ENCODE measurements at regions not wholly inside any gene's neighbourhood (a gene's known extent, or its start where the extent isn't known, plus 50 kb on each side); places are given as distances from the start of the nearest gene placed in this dataset.

DNA sequence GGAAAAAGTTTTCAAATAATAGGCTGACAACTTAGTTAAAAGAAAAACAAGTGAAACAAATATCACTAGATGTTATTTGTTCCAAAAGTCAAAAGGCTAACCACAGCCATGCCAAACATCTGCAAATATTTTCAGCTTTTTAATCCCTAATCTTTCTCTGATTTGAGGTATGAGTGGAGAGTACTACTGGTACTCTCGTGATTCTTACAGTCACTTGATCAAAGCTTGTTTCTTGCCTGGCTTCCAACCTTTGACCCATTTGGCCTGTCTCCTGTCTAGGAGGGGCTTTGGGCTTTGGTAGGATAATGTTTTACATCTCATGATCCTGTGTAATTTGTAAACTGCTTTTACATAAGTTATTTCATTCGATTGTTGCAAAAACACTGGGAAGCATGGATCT lies 301.8 kb upstream of the SORL1-AS1 start:
- H3K36me3 ChIP-seq (ENCODE audit: control insufficient read depth, insufficient read depth, low read length): no peaks in the 10 kb centered on the region
- no peaks in the 10 kb centered on the region for H3K27me3 ChIP-seq (ENCODE audit: control insufficient read depth, insufficient read depth, low read length)
- peaks cover 31% of the 10 kb centered on the region for H3K4me1 ChIP-seq (ENCODE audit: control insufficient read depth, insufficient read depth, low read length)
- H3K9me3 ChIP-seq (ENCODE audit: control insufficient read depth, insufficient read depth, low read depth, low read length): no peaks in the 10 kb centered on the region
- no peak overlapping the region for H3K9ac ChIP-seq (ENCODE audit: low read length)
- H3K27ac ChIP-seq (ENCODE audit: low read depth, low read length): no peak overlapping the region
- no peak overlapping the region for H3K4me3 ChIP-seq (ENCODE audit: low read depth, low read length)

DNA sequence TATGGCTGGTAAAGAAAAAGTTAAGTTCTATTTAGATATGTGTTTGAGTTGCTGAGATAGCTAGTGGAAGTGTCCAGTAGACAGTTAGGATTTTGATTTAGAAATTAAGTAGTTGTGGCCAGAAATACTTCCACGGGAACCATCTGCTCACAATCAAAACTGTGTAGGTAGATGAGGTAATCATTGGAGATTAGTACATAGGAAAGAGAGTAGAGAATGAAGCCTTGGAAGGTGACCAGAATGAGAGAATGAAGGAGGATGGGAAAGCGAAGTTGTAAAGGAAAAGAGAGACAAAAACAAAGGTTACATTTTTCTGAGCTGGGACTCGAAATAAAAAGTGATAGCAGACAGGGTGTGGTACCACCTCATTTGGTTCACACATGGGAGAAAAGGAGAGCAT lies 296.9 kb upstream of the SORL1-AS1 start:
- no peak overlapping the region for H3K9ac ChIP-seq (ENCODE audit: low read length)
- no peaks in the 10 kb centered on the region for H3K27me3 ChIP-seq (ENCODE audit: control insufficient read depth, insufficient read depth, low read length)
- no peak overlapping the region for H3K4me3 ChIP-seq (ENCODE audit: low read depth, low read length)
- no peaks in the 10 kb centered on the region for H3K9me3 ChIP-seq (ENCODE audit: control insufficient read depth, insufficient read depth, low read depth, low read length)
- H3K36me3 ChIP-seq (ENCODE audit: control insufficient read depth, insufficient read depth, low read length): no peaks in the 10 kb centered on the region
- no peak overlapping the region for H3K27ac ChIP-seq (ENCODE audit: low read depth, low read length)
- H3K4me1 ChIP-seq (ENCODE audit: control insufficient read depth, insufficient read depth, low read length): no peaks in the 10 kb centered on the region

DNA sequence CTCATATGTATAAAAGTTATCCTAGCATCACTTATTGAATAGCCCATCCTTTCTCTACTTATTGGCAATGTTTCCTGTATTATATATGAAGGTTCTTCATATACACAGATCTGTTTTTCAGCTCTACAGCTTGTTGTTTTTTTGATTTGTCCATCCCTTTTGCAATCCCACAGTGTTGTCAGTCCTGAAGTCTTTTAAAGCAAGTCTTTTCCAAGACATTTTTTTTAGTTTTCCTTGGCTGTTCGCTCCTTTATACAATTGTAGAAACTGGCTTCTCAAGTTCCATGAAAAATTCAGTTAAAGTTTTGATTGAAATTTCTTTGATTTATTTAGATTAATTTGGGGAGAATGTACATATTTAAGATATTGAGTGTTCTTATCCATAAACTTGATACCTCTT lies 295.3 kb upstream of the SORL1-AS1 start:
- H3K9ac ChIP-seq (ENCODE audit: low read length): no peak overlapping the region
- H3K4me1 ChIP-seq (ENCODE audit: control insufficient read depth, insufficient read depth, low read length): no peaks in the 10 kb centered on the region
- no peaks in the 10 kb centered on the region for H3K36me3 ChIP-seq (ENCODE audit: control insufficient read depth, insufficient read depth, low read length)
- no peak overlapping the region for H3K4me3 ChIP-seq (ENCODE audit: low read depth, low read length)
- H3K27ac ChIP-seq (ENCODE audit: low read depth, low read length): no peak overlapping the region
- H3K27me3 ChIP-seq (ENCODE audit: control insufficient read depth, insufficient read depth, low read length): no peaks in the 10 kb centered on the region
- H3K9me3 ChIP-seq (ENCODE audit: control insufficient read depth, insufficient read depth, low read depth, low read length): peaks cover 7% of the 10 kb centered on the region

DNA sequence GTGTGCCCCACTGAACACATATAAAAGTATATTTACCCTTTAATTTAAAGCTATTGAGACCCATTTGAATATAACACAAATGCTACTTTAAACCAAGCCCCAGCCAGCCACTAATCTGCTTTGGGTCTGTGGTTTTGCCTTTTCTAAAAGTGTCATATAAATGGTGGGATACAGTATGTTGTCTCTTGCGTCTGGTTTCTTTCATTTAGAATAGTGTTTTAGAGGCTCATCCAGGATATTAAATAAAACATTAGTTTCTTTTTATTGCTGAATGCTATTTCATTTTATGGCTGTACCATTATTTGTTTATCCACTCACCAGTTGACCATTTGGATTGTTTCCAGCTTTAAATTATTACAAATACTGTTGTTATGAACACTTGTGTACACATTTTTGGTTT lies 290.5 kb upstream of the SORL1-AS1 start:
- Histone ChIP-seq H3K36me3 (ENCODE audit: control insufficient read depth, insufficient read depth, low read length) (no peaks in the 10 kb centered on the region), H3K9ac (ENCODE audit: low read length) (no peak overlapping the region), H3K4me1 (ENCODE audit: control insufficient read depth, insufficient read depth, low read length) (no peaks in the 10 kb centered on the region), H3K4me3 (ENCODE audit: low read depth, low read length) (no peak overlapping the region), H3K27ac (ENCODE audit: low read depth, low read length) (no peak overlapping the region), H3K9me3 (ENCODE audit: control insufficient read depth, insufficient read depth, low read depth, low read length) (peaks cover 7% of the 10 kb centered on the region), H3K27me3 (ENCODE audit: control insufficient read depth, insufficient read depth, low read length) (no peaks in the 10 kb centered on the region)

DNA sequence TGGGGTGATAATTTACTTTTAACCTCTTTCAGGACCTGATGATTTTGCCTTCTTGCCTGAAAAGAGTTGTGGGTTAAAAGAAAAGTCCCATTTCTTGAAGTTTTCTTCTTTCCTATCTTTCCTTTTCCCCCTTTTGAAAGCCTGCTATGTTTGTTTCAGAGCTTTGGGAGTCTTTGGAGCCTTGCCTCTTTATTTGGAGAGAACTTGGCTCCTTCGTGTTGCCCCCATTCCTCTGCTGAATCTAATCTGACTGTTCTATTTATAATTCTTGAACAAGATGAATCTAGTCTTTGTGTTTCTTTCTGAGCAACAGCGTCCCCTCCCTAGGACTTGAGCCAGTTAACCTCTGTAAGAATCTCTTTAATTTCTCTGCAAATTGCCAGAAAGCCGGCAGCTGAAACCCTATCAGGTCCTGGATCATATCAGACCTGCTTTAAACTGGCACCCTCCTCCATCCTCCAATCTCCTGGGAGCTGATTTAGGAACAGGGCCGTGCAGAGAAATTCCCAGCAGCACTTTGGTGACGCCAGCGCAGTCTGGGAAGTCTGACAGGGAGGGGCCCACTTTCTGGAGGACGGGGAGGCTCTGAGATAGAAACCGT lies 289.1 kb upstream of the SORL1-AS1 start:
- no peaks in the 10 kb centered on the region for H3K27me3 ChIP-seq (ENCODE audit: control insufficient read depth, insufficient read depth, low read length)
- no peak overlapping the region for H3K4me3 ChIP-seq (ENCODE audit: low read depth, low read length)
- H3K9ac ChIP-seq (ENCODE audit: low read length): no peak overlapping the region

DNA sequence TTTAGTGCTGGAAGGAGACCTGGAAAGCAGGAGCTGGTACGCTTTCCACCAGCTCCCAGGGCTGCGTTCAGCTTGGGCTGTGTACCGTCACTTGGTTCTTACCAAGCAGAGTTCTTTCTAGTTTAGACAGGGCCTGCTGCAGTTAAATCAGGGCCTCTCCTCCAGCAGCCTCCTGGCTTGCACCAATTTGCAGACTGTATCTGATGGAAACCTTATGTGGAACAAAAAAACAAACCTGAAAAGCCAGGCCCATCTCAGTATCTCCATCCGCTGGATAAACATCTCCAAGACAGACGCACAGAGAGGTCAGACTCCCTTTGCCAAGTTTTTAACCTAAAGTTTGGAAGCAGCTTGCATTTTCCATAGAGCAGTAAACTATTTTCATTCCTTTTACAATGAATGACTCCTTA lies 288.6 kb upstream of the SORL1-AS1 start:
- Histone ChIP-seq H3K4me1 (ENCODE audit: control insufficient read depth, insufficient read depth, low read length) (no peaks in the 10 kb centered on the region), H3K36me3 (ENCODE audit: control insufficient read depth, insufficient read depth, low read length) (no peaks in the 10 kb centered on the region), H3K9me3 (ENCODE audit: control insufficient read depth, insufficient read depth, low read depth, low read length) (peaks cover 7% of the 10 kb centered on the region), H3K4me3 (ENCODE audit: low read depth, low read length) (no peak overlapping the region), H3K27ac (ENCODE audit: low read depth, low read length) (no peak overlapping the region), H3K9ac (ENCODE audit: low read length) (no peak overlapping the region), H3K27me3 (ENCODE audit: control insufficient read depth, insufficient read depth, low read length) (no peaks in the 10 kb centered on the region)

More for the DNA sequence above, 289.1 kb upstream of the SORL1-AS1 start:
- Histone ChIP-seq H3K27ac (ENCODE audit: low read depth, low read length) (no peak overlapping the region), H3K4me1 (ENCODE audit: control insufficient read depth, insufficient read depth, low read length) (no peaks in the 10 kb centered on the region), H3K9me3 (ENCODE audit: control insufficient read depth, insufficient read depth, low read depth, low read length) (peaks cover 7% of the 10 kb centered on the region), H3K36me3 (ENCODE audit: control insufficient read depth, insufficient read depth, low read length) (no peaks in the 10 kb centered on the region)

DNA sequence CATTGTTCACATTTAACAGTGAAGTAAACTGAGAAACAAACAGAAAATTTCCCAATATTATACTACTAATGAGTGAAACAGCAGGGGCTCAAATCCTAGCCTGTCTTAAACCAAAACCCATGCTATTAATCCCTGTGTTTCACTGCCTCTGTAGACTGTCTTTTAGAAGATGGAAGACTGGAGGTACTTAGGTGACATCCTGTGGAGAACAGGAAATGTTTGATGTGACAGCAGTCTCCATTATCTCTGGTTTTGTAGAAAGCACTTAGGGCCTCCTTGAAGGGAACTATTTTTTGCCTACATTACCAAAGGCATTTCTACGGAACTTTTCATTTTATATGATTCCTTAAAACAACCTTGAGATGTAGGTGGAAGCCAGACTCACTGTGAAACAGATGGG lies 288.1 kb upstream of the SORL1-AS1 start:
- no peaks in the 10 kb centered on the region for H3K27me3 ChIP-seq (ENCODE audit: control insufficient read depth, insufficient read depth, low read length)
- no peaks in the 10 kb centered on the region for H3K4me1 ChIP-seq (ENCODE audit: control insufficient read depth, insufficient read depth, low read length)
- no peak overlapping the region for H3K4me3 ChIP-seq (ENCODE audit: low read depth, low read length)
- peaks cover 7% of the 10 kb centered on the region for H3K9me3 ChIP-seq (ENCODE audit: control insufficient read depth, insufficient read depth, low read depth, low read length)
- H3K27ac ChIP-seq (ENCODE audit: low read depth, low read length): no peak overlapping the region
- H3K36me3 ChIP-seq (ENCODE audit: control insufficient read depth, insufficient read depth, low read length): no peaks in the 10 kb centered on the region
- no peak overlapping the region for H3K9ac ChIP-seq (ENCODE audit: low read length)

DNA sequence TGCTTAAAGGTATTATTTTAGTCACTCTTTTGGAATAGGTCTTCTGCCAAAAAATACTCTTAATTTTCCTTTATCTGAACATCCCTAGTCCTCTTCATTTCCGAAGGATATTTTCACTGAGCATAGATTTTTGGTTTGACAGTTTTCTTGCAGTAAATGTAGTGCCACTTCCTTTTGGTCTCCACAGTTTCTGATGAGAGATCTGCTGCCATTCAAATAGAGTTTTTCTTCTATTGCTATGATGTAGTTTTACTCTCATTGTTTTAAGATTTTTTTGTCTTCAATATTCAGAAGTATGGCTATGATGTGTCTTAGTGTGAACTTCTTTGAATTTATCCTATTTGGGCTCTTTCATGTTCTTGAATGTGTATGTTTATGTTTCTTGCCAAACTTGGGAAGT lies 281.1 kb upstream of the SORL1-AS1 start:
- Histone ChIP-seq H3K4me3 (ENCODE audit: low read depth, low read length) (no peak overlapping the region), H3K27me3 (ENCODE audit: control insufficient read depth, insufficient read depth, low read length) (no peaks in the 10 kb centered on the region), H3K27ac (ENCODE audit: low read depth, low read length) (no peak overlapping the region), H3K9ac (ENCODE audit: low read length) (no peak overlapping the region), H3K4me1 (ENCODE audit: control insufficient read depth, insufficient read depth, low read length) (no peaks in the 10 kb centered on the region), H3K36me3 (ENCODE audit: control insufficient read depth, insufficient read depth, low read length) (no peaks in the 10 kb centered on the region), H3K9me3 (ENCODE audit: control insufficient read depth, insufficient read depth, low read depth, low read length) (peaks cover 19% of the 10 kb centered on the region; the same call in 1 of the 2 replicates)

DNA sequence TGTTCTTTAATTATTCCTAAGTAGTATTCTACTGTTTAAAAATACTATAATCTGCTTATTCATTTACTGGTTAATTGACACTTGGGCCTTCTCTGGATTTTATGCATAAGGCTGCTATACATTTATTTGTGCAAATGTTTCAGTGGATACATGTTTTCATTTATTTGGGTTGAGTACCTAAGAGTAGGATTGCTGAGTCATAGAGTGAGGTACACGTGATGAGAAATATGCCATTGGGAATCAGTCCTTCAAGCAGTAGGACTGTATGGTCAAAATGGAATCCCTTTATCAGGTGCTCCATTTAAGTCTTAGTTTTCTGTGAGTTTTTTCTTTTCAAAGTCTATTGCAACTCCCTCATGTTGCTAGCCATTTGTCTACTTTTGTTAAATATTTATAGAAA lies 275.2 kb upstream of the SORL1-AS1 start:
- no peak overlapping the region for H3K27ac ChIP-seq (ENCODE audit: low read depth, low read length)

DNA sequence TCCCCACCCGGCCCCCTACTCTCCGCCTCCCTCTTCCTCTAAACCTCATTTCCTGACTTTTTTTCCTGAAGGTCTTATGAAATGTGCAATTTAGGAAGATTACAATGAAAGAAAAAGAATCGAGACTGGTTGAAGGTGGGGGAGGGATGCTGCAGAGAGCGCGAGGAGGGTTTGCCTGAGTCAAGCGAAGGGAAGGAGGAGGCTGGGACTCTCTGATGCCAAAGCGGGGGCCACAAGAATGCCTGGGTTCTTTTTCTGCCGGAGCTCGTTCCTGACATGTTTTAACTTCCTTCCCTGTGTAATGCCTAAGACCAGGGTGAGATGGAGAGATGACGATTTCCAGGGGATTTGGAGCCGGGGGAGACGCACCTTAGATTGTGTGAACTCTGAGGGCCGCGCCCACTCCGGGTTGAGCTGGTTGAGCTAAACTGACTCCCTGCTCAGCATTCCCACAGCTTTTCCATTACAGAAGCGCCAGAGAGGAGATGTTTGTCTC lies 270.5 kb upstream of the SORL1-AS1 start:
- H3K9me3 ChIP-seq (ENCODE audit: control insufficient read depth, insufficient read depth, low read depth, low read length): no peaks in the 10 kb centered on the region
- H3K27ac ChIP-seq (ENCODE audit: low read depth, low read length): no peak overlapping the region
- peak overlapping the region; percentile 24 for H3K9ac ChIP-seq (ENCODE audit: low read length)
- peaks cover 13% of the 10 kb centered on the region; the same call in 1 of the 2 replicates for H3K4me1 ChIP-seq (ENCODE audit: control insufficient read depth, insufficient read depth, low read length)
- H3K36me3 ChIP-seq (ENCODE audit: control insufficient read depth, insufficient read depth, low read length): no peaks in the 10 kb centered on the region
- H3K27me3 ChIP-seq (ENCODE audit: control insufficient read depth, insufficient read depth, low read length): peaks cover 33% of the 10 kb centered on the region; the same call in 1 of the 2 replicates
- H3K4me3 ChIP-seq (ENCODE audit: low read depth, low read length): peak overlapping the region; percentile 69

More for the DNA sequence above, 275.2 kb upstream of the SORL1-AS1 start:
- H3K36me3 ChIP-seq (ENCODE audit: control insufficient read depth, insufficient read depth, low read length): no peaks in the 10 kb centered on the region
- peaks cover 26% of the 10 kb centered on the region; the same call in 1 of the 2 replicates for H3K27me3 ChIP-seq (ENCODE audit: control insufficient read depth, insufficient read depth, low read length)
- no peak overlapping the region for H3K4me3 ChIP-seq (ENCODE audit: low read depth, low read length)
- H3K9ac ChIP-seq (ENCODE audit: low read length): no peak overlapping the region
- peaks cover 4% of the 10 kb centered on the region; the same call in 1 of the 2 replicates for H3K9me3 ChIP-seq (ENCODE audit: control insufficient read depth, insufficient read depth, low read depth, low read length)
- H3K4me1 ChIP-seq (ENCODE audit: control insufficient read depth, insufficient read depth, low read length): peaks cover 13% of the 10 kb centered on the region; the same call in 1 of the 2 replicates

DNA sequence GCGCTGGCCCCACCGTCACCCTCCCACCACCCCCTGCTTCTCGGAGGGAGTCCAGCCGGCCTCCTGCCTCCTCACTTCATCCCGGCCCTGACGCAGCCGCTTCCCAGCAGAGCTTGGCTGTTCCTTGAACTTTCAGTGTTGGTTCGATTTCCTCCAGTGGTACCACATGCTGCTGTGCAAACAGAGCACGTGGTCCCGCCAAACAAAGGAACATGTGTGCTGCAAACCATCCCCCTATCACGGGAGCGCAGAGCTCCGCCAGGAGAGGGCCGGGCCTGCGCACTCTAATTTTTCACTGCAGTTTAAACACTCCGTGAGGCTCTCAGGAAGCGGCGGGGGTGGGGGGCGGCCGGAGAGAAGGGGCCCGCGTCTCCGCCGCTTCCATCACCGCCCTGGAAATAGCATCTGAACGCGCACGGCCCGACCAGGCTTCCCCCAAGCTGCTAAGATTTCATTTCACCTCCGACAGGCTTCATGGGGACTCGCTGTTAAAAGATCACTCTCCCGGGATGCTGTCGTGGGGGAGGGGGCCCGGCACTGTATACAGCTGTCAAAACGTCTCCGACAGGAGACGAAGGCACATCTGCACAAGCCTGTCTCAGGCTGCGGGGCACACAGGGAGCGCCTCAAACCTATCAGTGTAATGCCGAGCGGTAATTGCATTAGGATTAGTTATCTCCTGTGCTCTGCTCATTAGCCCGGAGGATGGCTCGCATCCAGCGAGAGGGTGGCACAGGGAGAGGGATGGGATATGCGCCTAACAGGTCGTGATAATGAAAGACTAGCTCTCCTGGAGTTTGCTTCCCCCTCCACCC lies 269.9 kb upstream of the SORL1-AS1 start:
- peak overlapping the region; percentile 64 for H3K9ac ChIP-seq (ENCODE audit: low read length)
- H3K4me1 ChIP-seq (ENCODE audit: control insufficient read depth, insufficient read depth, low read length): peaks cover 13% of the 10 kb centered on the region; the same call in 1 of the 2 replicates
- H3K27me3 ChIP-seq (ENCODE audit: control insufficient read depth, insufficient read depth, low read length): peaks cover 33% of the 10 kb centered on the region; the same call in 1 of the 2 replicates
- peak overlapping the region; percentile 69 for H3K4me3 ChIP-seq (ENCODE audit: low read depth, low read length)
- H3K27ac ChIP-seq (ENCODE audit: low read depth, low read length): no peak overlapping the region
- H3K9me3 ChIP-seq (ENCODE audit: control insufficient read depth, insufficient read depth, low read depth, low read length): no peaks in the 10 kb centered on the region
- no peaks in the 10 kb centered on the region for H3K36me3 ChIP-seq (ENCODE audit: control insufficient read depth, insufficient read depth, low read length)
